Astrocyte (in vitro differentiated cells and primary cell): ENCODE measurements at regions not wholly inside any gene's neighbourhood (a gene's known extent, or its start where the extent isn't known, plus 50 kb on each side); places are given as distances from the start of the nearest gene placed in this dataset.

Experiments
- CTCF ChIP-seq: IDR thresholded peaks from 2 replicates; pipeline ENCODE4 v1.5.1; 2011; ENCODE audit warnings: low read depth, mild to moderate bottlenecking, inconsistent platforms, low read length, moderate library complexity; ENCODE audit not compliant: insufficient read depth
- EZH2 ChIP-seq: IDR thresholded peaks from 2 replicates; pipeline ENCODE4 v1.6.1; 2012; ENCODE audit warnings: mild to moderate bottlenecking, low read length, inconsistent platforms; ENCODE audit not compliant: insufficient read depth

GRCh38 chr4:81622028-81622427, 150.3 kb upstream of the RASGEF1B start:
- TF ChIP-seq CTCF = no peak
- no peak for TF ChIP-seq EZH2
